ENCODE measurements at regions not wholly inside any gene's neighbourhood (a gene's known extent, or its start where the extent isn't known, plus 50 kb on each side); places are given as distances from the start of the nearest gene placed in this dataset.

GRCh38 chr2:129062146-129062912 is 743.7 kb upstream of the HS6ST1 start:
- no peak for TF ChIP-seq POLR2A (IDR thresholded peaks at IDR 0.05)
- no peak for TF ChIP-seq CTCF (IDR thresholded peaks at IDR 0.05)

Data from Peyer's patch (tissue), 4 donors.